Activated naive CD4-positive, alpha-beta T cell treated with anti-CD3 and anti-CD28 coated beads, Interleukin-2, amount 10 ng/mL, durations not matched to agents 7 days and 5 days (primary cell): ENCODE measurements at regions not wholly inside any gene's neighbourhood (a gene's known extent, or its start where the extent isn't known, plus 50 kb on each side); places are given as distances from the start of the nearest gene placed in this dataset.
"Not testable (repeated sequence)": the region's sequence is repeated elsewhere in the genome, so short reads cannot be mapped to it uniquely, and the experiment has no call there.

Source experiments
- CTCF ChIA-PET: fragments of 350-600 bp; sonication (Branson Sonifier 250); formaldehyde crosslinking; loops from one replicate; lab custom pipeline; 2021; ENCODE audit warnings: antibody characterized with exemption; lab: Charles Lee
- DNase-seq: peaks from one replicate; pipeline ENCODE4 v3.0.0-alpha.2; 2020
- H3K27ac Mint-ChIP-seq: one replicate; pipeline ENCODE4 v1.8.0; 2021; ENCODE audit warnings: mild to moderate bottlenecking, moderate library complexity, mixed read lengths
- H3K27me3 Mint-ChIP-seq: one replicate; pipeline ENCODE4 v1.8.0; 2021; ENCODE audit warnings: mild to moderate bottlenecking, mixed read lengths
- H3K36me3 Mint-ChIP-seq: one replicate; pipeline ENCODE4 v1.8.0; 2021; ENCODE audit warnings: mixed read lengths
- H3K4me1 Mint-ChIP-seq: one replicate; pipeline ENCODE4 v1.8.0; 2021; ENCODE audit warnings: mixed read lengths
- H3K4me3 Mint-ChIP-seq: one replicate; pipeline ENCODE4 v1.8.0; 2021; ENCODE audit warnings: mild to moderate bottlenecking, moderate library complexity, mixed read lengths
- H3K9me3 Mint-ChIP-seq: one replicate; pipeline ENCODE4 v1.8.0; 2021; ENCODE audit warnings: mixed read lengths

DNA sequence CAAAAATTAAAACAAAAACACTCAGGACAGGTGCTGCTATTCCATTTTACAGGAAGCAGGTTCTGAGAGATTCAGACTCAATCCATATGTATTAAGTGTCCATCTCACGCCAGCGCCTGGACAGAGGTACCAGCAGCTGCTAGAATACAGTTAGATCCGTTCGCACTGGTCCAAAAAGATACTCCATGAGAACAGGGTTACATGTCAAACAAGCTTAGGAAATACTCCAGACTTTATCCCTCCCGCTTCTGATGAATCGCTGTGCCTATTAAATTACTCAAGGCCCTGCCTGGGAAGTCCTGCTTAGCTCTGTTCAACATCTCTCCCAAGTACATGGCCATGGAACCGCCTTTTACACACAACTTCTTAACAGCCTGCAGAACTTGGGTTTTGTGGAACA lies 50.2 kb upstream of the SLC35C1 start:
- Mint-ChIP-seq H3K4me1 (no peaks in the 10 kb centered on the region), H3K9me3 (no peaks in the 10 kb centered on the region), H3K4me3 (no peak overlapping the region), H3K36me3 (no peaks in the 10 kb centered on the region), H3K27me3 (peaks cover 39% of the 10 kb centered on the region), H3K27ac (no peak overlapping the region)
- DNase-seq = no peak
- CTCF ChIA-PET = no interaction called here

DNA sequence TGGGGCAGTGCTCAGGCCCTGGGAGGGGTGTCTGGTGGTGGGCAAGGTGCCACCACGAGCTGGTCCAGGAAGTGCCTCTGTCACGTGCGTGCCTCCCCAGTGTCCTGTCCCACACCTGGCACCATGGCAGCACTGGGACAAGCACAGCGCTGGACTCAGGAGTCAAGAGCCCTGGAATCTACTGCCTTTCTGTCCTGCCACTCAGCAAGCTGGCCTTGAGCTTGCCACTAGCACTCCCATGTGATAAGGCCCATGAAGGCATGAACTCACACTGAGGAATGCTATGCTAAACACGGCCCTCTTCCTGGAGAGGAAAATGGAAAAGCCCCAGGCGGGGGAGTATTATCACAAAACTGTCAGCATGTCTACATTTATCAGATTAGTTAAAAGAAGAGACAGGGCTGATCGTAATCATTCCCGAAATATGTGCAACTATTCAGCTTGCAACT lies 50.7 kb upstream of the SLC35C1 start:
- CTCF ChIA-PET = no interaction called here
- H3K9me3 Mint-ChIP-seq = no peaks in the 10 kb centered on the region
- no peaks in the 10 kb centered on the region for H3K36me3 Mint-ChIP-seq
- H3K4me1 Mint-ChIP-seq = no peaks in the 10 kb centered on the region
- H3K27ac Mint-ChIP-seq = no peak overlapping the region
- H3K4me3 Mint-ChIP-seq = no peak overlapping the region
- H3K27me3 Mint-ChIP-seq = peaks cover 42% of the 10 kb centered on the region
- no peak for DNase-seq

DNA sequence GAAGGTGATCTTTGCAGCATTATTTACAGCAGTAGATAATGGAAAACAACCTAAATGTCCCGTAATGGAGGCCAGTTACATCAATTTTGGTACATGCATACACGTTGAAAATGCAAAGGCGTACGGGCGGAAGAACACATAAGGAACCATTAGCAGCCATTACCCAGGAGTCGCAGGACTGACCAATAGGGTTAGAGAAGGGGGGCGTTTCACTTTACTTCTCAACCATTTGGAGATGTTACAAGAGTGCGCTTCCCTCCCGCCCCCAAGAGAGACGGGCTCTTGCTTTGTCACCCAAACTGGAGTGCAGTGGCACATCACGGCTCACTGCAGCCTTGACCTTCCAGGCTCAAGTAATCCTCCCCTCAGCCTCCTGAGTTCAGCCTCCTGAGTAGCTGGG lies 52.8 kb upstream of the SLC35C1 start:
- Mint-ChIP-seq H3K4me1 (no peaks in the 10 kb centered on the region), H3K9me3 (no peaks in the 10 kb centered on the region), H3K36me3 (no peaks in the 10 kb centered on the region), H3K27me3 (peaks cover 44% of the 10 kb centered on the region), H3K27ac (no peak overlapping the region), H3K4me3 (no peak overlapping the region)
- CTCF ChIA-PET = no interaction called here
- DNase-seq = no peak

DNA sequence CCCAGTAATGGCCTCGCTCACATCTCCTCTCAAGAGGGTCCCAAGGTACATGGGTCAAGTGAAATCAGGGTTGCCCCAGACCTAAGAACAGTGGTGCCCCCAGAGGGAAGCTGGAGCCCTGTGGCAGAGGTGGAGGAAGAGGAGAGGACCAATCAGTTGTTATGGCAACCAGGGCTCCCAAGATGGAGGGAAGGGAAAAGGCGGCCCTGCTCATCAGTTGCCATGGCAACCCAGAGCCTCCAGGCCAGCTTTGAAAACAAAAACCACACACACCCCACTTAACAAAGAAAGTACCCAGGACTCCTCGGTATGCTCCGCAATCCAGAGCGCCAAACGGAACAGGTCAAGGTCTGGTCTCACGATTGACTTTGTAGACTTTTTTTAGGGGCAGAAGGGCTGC lies 53.5 kb upstream of the SLC35C1 start:
- Mint-ChIP-seq H3K36me3 (no peaks in the 10 kb centered on the region), H3K27ac (no peak overlapping the region), H3K4me1 (no peaks in the 10 kb centered on the region), H3K27me3 (peaks cover 44% of the 10 kb centered on the region), H3K9me3 (no peaks in the 10 kb centered on the region), H3K4me3 (no peak overlapping the region)
- CTCF ChIA-PET = interaction anchor here (1.2 kb wide), 1 partner anchor 20 kb away, joined by 3 read pairs; no protein-coding TSS in a partner anchor
- DNase-seq = no peak

- CTCF ChIA-PET = interaction anchor here (1.2 kb wide), 1 partner anchor 21 kb away, joined by 3 read pairs; no protein-coding TSS in a partner anchor
- Mint-ChIP-seq H3K9me3 (no peaks in the 10 kb centered on the region), H3K4me3 (no peak overlapping the region), H3K4me1 (no peaks in the 10 kb centered on the region), H3K36me3 (no peaks in the 10 kb centered on the region), H3K27ac (no peak overlapping the region), H3K27me3 (peaks cover 38% of the 10 kb centered on the region)
- no peak for DNase-seq
Observed at GRCh38 chr11:45750439-45750838, 54.5 kb upstream of the SLC35C1 start.

- no peaks in the 10 kb centered on the region for H3K36me3 Mint-ChIP-seq
- DNase-seq = no peak
- peaks cover 32% of the 10 kb centered on the region for H3K27me3 Mint-ChIP-seq
- no peak overlapping the region for H3K27ac Mint-ChIP-seq
- H3K4me1 Mint-ChIP-seq = no peaks in the 10 kb centered on the region
- no peak overlapping the region for H3K4me3 Mint-ChIP-seq
- CTCF ChIA-PET = no interaction called here
- H3K9me3 Mint-ChIP-seq = no peaks in the 10 kb centered on the region
Observed at GRCh38 chr11:45748801-45749200, 56.1 kb upstream of the SLC35C1 start.

- no peaks in the 10 kb centered on the region for H3K36me3 Mint-ChIP-seq
- no peak for DNase-seq
- CTCF ChIA-PET = no interaction called here
- H3K4me3 Mint-ChIP-seq = no peak overlapping the region
- no peaks in the 10 kb centered on the region for H3K9me3 Mint-ChIP-seq
- no peaks in the 10 kb centered on the region for H3K4me1 Mint-ChIP-seq
- no peak overlapping the region for H3K27ac Mint-ChIP-seq
- H3K27me3 Mint-ChIP-seq = peaks cover 26% of the 10 kb centered on the region
Observed at GRCh38 chr11:45745065-45745811, 59.7 kb upstream of the SLC35C1 start.

DNA sequence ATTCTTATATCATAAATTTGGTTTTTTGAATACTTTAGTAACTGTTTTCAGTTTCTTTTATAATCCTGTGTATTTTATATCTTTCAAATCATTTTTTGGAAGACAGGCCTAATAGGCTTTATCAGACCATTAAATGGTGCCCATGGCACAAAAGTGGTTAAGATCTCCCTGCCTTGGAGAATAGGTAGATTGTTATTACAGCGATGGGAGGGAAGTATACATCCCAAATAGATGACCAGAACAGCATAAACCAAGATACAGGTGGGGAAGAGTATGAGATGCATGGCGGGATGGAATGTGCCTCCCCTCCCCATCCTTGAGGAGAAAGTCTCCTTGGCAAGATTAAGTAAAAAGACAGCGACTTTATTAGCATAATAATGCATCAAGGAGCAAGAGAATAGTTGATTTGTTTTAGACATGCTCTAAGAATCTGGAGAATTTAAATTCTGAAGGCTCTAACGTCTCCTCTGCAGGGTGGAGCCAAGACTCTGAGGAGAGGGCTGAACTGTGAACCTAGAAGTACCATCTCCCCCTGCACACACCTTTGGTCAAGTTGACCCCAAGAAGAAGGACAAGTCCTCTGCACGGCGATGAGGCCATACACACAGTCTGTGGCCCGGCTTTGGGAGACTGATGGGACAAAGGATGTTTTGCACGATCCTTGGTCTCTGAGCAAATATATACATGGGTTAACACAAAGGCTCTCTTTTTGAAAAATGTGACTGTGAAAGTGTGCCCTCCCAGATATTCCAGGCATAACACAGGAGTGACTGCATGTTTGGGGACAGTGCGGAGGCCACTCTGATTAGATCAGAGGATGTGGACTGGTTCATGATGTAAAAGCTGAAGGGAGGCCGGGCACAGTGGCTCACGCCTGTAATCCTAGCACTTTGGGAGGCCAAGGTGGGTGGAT lies 61.1 kb upstream of the SLC35C1 start:
- CTCF ChIA-PET = no interaction called here
- no peaks in the 10 kb centered on the region for H3K9me3 Mint-ChIP-seq
- no peak for DNase-seq
- no peak overlapping the region for H3K4me3 Mint-ChIP-seq
- H3K27me3 Mint-ChIP-seq = peaks cover 16% of the 10 kb centered on the region
- no peaks in the 10 kb centered on the region for H3K36me3 Mint-ChIP-seq
- no peaks in the 10 kb centered on the region for H3K4me1 Mint-ChIP-seq
- H3K27ac Mint-ChIP-seq = no peak overlapping the region

- H3K27ac Mint-ChIP-seq = no peak overlapping the region
Observed at GRCh38 chr11:45741582-45741981, 63.4 kb upstream of the SLC35C1 start.

GRCh38 chr11:45741032-45741431 lies 63.9 kb upstream of the SLC35C1 start:
- Mint-ChIP-seq H3K4me1 (no peaks in the 10 kb centered on the region), H3K27ac (no peak overlapping the region), H3K9me3 (no peaks in the 10 kb centered on the region), H3K27me3 (peaks cover 8% of the 10 kb centered on the region), H3K36me3 (no peaks in the 10 kb centered on the region), H3K4me3 (no peak overlapping the region)
- CTCF ChIA-PET = no interaction called here
- no peak for DNase-seq

More at GRCh38 chr11:45741582-45741981, 63.4 kb upstream of the SLC35C1 start:
- Mint-ChIP-seq H3K9me3 (no peaks in the 10 kb centered on the region), H3K4me1 (no peaks in the 10 kb centered on the region), H3K4me3 (no peak overlapping the region), H3K27me3 (peaks cover 8% of the 10 kb centered on the region), H3K36me3 (no peaks in the 10 kb centered on the region)
- DNase-seq = no peak
- CTCF ChIA-PET = no interaction called here

DNA sequence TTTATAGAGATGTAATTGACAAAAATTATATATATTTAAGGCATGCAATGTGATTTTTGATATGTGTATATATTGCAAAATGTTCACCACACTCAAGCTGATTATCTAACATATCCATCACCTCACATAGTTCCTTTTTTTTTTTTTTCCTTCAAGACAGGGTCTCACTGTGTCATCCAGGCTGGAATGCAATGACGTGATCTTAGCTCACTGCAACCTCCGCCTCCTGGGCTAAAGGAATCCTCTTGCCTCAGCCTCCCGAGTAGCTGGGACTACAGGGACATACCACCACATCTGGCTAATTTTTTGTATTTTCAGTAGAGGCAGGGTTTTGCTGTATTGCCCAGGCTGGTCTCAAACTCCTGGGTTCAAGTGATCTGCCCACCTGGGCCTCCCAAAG lies 65.1 kb upstream of the SLC35C1 start:
- peaks cover 8% of the 10 kb centered on the region for H3K27me3 Mint-ChIP-seq

GRCh38 chr11:45739071-45739470 lies 65.9 kb upstream of the SLC35C1 start:
- H3K9me3 Mint-ChIP-seq, H3K36me3 Mint-ChIP-seq, H3K27me3 Mint-ChIP-seq, H3K4me1 Mint-ChIP-seq, H3K27ac Mint-ChIP-seq, CTCF ChIA-PET, DNase-seq, H3K4me3 Mint-ChIP-seq: not testable (repeated sequence)

More for the DNA sequence above, 65.1 kb upstream of the SLC35C1 start:
- H3K9me3 Mint-ChIP-seq = no peaks in the 10 kb centered on the region
- no peak overlapping the region for H3K4me3 Mint-ChIP-seq
- no peaks in the 10 kb centered on the region for H3K36me3 Mint-ChIP-seq
- H3K4me1 Mint-ChIP-seq = no peaks in the 10 kb centered on the region
- H3K27ac Mint-ChIP-seq = no peak overlapping the region
- CTCF ChIA-PET = no interaction called here
- no peak for DNase-seq

DNA sequence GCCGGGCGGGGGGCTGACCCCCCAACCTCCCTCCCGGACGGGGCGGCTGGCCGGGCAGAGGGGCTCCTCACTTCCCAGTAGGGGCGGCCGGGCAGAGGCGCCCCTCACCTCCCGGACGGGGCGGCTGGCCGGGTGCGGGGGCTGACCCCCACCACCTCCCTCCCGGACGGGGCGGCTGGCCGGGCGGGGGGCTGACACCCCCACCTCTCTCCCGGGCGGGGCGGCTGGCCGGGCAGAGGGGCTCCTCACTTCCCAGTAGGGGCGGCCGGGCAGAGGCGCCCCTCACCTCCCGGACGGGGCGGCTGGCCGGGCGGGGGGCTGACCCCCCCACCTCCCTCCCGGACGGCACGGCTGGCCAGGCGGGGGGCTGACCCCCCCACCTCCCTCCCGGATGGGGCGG lies 66.8 kb upstream of the SLC35C1 start:
- H3K36me3 Mint-ChIP-seq, DNase-seq, H3K9me3 Mint-ChIP-seq, CTCF ChIA-PET, H3K4me1 Mint-ChIP-seq, H3K4me3 Mint-ChIP-seq, H3K27ac Mint-ChIP-seq, H3K27me3 Mint-ChIP-seq: not testable (repeated sequence)

- CTCF ChIA-PET = no interaction called here
- Mint-ChIP-seq H3K4me1 (no peaks in the 10 kb centered on the region), H3K27me3 (peaks cover 3% of the 10 kb centered on the region), H3K36me3 (no peaks in the 10 kb centered on the region), H3K9me3 (no peaks in the 10 kb centered on the region), H3K4me3 (no peak overlapping the region), H3K27ac (no peak overlapping the region)
- DNase-seq = no peak
Observed at GRCh38 chr11:45737056-45737455, 67.9 kb upstream of the SLC35C1 start.

DNA sequence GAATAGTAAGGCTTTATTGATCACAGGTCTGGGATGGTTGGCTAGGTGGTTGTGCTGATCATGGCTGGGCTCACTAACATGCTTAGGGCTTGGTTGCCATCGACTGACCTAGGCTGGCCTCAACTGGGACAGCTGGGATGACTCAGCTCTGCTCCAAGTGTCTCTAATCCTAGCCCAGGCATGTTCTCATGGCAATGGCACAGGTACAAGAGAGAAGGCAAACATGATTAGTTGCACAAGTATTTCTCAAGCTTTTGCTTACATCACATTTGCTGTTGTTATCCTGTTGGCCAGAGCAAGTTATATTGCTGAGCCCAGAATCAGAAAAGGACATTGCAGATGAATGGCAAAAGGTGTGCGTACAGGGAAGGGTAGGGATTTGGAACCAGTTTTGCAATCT lies 68.5 kb upstream of the SLC35C1 start:
- Mint-ChIP-seq H3K9me3 (no peaks in the 10 kb centered on the region), H3K4me1 (no peaks in the 10 kb centered on the region), H3K27ac (no peak overlapping the region), H3K4me3 (no peak overlapping the region), H3K36me3 (no peaks in the 10 kb centered on the region), H3K27me3 (peaks cover 3% of the 10 kb centered on the region)
- DNase-seq = no peak
- CTCF ChIA-PET = no interaction called here
